ENCODE measurements at regions not wholly inside any gene's neighbourhood (a gene's known extent, or its start where the extent isn't known, plus 50 kb on each side); places are given as distances from the start of the nearest gene placed in this dataset.

DNA sequence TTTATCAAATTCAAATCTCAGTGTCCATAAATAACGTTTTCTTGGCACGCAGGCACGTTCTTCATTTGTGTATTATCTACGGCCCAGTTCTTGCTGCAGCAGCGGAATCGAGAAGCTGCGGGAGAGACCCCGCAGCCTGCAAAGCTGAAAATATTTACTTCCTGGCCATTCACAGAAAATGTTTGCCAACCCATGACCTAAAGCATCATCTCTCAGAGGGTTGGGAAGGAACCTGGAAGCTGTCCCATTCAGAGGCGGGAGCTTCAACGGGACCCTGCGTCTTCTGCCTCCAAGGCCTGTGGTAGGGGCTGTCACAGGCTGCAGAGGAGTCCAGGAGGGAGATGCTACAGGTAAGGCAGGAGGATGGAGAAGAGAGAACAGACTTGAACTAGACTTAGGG lies 319.2 kb downstream of the MN1 start:
- TF ChIP-seq GATA2 (IDR thresholded peaks at IDR 0.05; ENCODE audit: low read depth, low read length) (no peak), GATA3 (IDR thresholded peaks at IDR 0.05; ENCODE audit: low read depth, low read length) (no peak)
